Hepatic stellate cell (primary cell): ENCODE measurements at regions not wholly inside any gene's neighbourhood (a gene's known extent, or its start where the extent isn't known, plus 50 kb on each side); places are given as distances from the start of the nearest gene placed in this dataset.

ENCODE experiments used
- DNase-seq: peaks from one replicate; pipeline ENCODE4 v3.0.0; 2011; ENCODE audit warnings: low spot score

GRCh38 chr5:158553195-158553961, 546.3 kb downstream of the EBF1 start:
- no peak for DNase-seq

- no peak for DNase-seq
Measured at GRCh38 chr5:158552241-158552640, 547.5 kb downstream of the EBF1 start.

GRCh38 chr5:158549311-158549710, 550.4 kb downstream of the EBF1 start:
- no peak for DNase-seq

GRCh38 chr5:158546748-158547147, 553.0 kb downstream of the EBF1 start:
- no peak for DNase-seq

- no peak for DNase-seq
Measured at GRCh38 chr5:158545949-158546530, 553.7 kb downstream of the EBF1 start.

GRCh38 chr5:158544388-158545339, 555.1 kb downstream of the EBF1 start:
- no peak for DNase-seq

- no peak for DNase-seq
Measured at GRCh38 chr5:158543539-158544387, 556.0 kb downstream of the EBF1 start.

GRCh38 chr5:158541536-158542297, 558.0 kb downstream of the EBF1 start:
- DNase-seq: no peak

GRCh38 chr5:158538506-158539074, 561.1 kb downstream of the EBF1 start:
- DNase-seq: no peak

- DNase-seq: no peak
Measured at GRCh38 chr5:158537366-158537765, 562.4 kb downstream of the EBF1 start.

GRCh38 chr5:158534203-158534602, 565.5 kb downstream of the EBF1 start:
- no peak for DNase-seq

GRCh38 chr5:158532739-158533138, 567.0 kb downstream of the EBF1 start:
- no peak for DNase-seq

- no peak for DNase-seq
Measured at GRCh38 chr5:158531860-158532259, 567.9 kb downstream of the EBF1 start.

- DNase-seq: no peak
Measured at GRCh38 chr5:158530115-158530514, 569.6 kb downstream of the EBF1 start.

GRCh38 chr5:158529454-158529853, 570.3 kb downstream of the EBF1 start:
- no peak for DNase-seq

GRCh38 chr5:158525663-158526062, 574.1 kb downstream of the EBF1 start:
- no peak for DNase-seq

GRCh38 chr5:158524070-158524469, 575.6 kb downstream of the EBF1 start:
- no peak for DNase-seq

- no peak for DNase-seq
Measured at GRCh38 chr5:158522776-158523175, 576.9 kb downstream of the EBF1 start.

- DNase-seq: no peak
Measured at GRCh38 chr5:158521995-158522394, 577.7 kb downstream of the EBF1 start.

GRCh38 chr5:158519433-158520021, 580.2 kb downstream of the EBF1 start:
- DNase-seq: no peak
